AG04450 (cell line): ENCODE measurements at regions not wholly inside any gene's neighbourhood (a gene's known extent, or its start where the extent isn't known, plus 50 kb on each side); places are given as distances from the start of the nearest gene placed in this dataset.

Experiments
- CTCF ChIA-PET: fragments of 300-600, 350-600 bp; formaldehyde crosslinking; extraction: SDS; loops from one replicate; lab custom pipeline; 2022; ENCODE audit warnings: antibody characterized with exemption, inconsistent platforms; lab: Charles Lee
- POLR2A ChIA-PET: fragments of 350-600 bp; formaldehyde crosslinking; extraction: SDS; loops from one replicate; lab custom pipeline; 2021; ENCODE audit warnings: antibody characterized with exemption, inconsistent platforms; lab: Yijun Ruan, JAX
- DNase-seq: peaks from one replicate; pipeline ENCODE4 v3.0.0-alpha.2; 2011; ENCODE audit warnings: low read depth, low spot score
- H3K27ac ChIP-seq: one replicate; pipeline ENCODE4 v1.5.1; 2012; ENCODE audit warnings: low read depth, low read length, control low read depth
- H3K27me3 ChIP-seq: one replicate; pipeline ENCODE4 v1.6.0; 2012; ENCODE audit warnings: low read length; ENCODE audit not compliant: control insufficient read depth, insufficient read depth
- H3K4me3 ChIP-seq: 2 replicates; pipeline ENCODE4 v1.5.1; 2011; ENCODE audit warnings: mild to moderate bottlenecking, low read depth, low read length, control low read depth
- H3K9me3 ChIP-seq: 2 replicates; pipeline ENCODE4 v1.5.1; 2012; ENCODE audit warnings: low read length; ENCODE audit not compliant: control insufficient read depth, insufficient read depth
- TF ChIP-seq, protein P1 (sequence below): IDR thresholded peaks from 2 replicates; pipeline ENCODE4 v1.5.1; 2011; ENCODE audit warnings: low read depth, low read length, control low read depth, inconsistent platforms

DNA sequence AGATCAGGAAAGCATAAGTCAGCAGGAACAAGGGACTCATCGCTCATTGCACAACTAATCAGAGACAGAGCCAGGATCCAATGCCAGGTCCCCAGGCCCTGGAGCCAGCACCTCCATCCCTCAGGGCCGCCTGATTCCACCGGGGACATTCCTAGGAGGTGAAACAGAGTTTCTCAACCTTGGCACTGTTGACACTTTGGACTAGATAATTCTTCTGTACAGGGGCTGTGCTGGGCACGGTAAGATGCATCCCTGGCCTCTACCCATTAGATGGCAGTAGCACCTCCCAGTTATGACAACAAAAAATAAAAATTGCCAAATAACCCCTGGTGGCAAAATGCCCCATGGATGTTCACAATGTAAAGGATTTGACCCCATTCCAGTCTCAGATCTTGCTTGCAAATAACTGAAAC, 127.7 kb downstream of the MTHFS start:
- H3K27ac ChIP-seq: no peak overlapping the region
- DNase-seq: no peak
- ChIA-PET POLR2A (no interaction called here), CTCF (interaction anchor here (1.0 to 1.5 kb wide), 2 partner anchors 83 to 388 kb away, joined by 3 read pairs; no protein-coding TSS in a partner anchor)
- no peak overlapping the region for H3K4me3 ChIP-seq
- TF ChIP-seq, protein P1, sequence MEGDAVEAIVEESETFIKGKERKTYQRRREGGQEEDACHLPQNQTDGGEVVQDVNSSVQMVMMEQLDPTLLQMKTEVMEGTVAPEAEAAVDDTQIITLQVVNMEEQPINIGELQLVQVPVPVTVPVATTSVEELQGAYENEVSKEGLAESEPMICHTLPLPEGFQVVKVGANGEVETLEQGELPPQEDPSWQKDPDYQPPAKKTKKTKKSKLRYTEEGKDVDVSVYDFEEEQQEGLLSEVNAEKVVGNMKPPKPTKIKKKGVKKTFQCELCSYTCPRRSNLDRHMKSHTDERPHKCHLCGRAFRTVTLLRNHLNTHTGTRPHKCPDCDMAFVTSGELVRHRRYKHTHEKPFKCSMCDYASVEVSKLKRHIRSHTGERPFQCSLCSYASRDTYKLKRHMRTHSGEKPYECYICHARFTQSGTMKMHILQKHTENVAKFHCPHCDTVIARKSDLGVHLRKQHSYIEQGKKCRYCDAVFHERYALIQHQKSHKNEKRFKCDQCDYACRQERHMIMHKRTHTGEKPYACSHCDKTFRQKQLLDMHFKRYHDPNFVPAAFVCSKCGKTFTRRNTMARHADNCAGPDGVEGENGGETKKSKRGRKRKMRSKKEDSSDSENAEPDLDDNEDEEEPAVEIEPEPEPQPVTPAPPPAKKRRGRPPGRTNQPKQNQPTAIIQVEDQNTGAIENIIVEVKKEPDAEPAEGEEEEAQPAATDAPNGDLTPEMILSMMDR: peak; percentile 29
- H3K9me3 ChIP-seq: no peaks in the 10 kb centered on the region
- H3K27me3 ChIP-seq: peaks cover 7% of the 10 kb centered on the region

DNA sequence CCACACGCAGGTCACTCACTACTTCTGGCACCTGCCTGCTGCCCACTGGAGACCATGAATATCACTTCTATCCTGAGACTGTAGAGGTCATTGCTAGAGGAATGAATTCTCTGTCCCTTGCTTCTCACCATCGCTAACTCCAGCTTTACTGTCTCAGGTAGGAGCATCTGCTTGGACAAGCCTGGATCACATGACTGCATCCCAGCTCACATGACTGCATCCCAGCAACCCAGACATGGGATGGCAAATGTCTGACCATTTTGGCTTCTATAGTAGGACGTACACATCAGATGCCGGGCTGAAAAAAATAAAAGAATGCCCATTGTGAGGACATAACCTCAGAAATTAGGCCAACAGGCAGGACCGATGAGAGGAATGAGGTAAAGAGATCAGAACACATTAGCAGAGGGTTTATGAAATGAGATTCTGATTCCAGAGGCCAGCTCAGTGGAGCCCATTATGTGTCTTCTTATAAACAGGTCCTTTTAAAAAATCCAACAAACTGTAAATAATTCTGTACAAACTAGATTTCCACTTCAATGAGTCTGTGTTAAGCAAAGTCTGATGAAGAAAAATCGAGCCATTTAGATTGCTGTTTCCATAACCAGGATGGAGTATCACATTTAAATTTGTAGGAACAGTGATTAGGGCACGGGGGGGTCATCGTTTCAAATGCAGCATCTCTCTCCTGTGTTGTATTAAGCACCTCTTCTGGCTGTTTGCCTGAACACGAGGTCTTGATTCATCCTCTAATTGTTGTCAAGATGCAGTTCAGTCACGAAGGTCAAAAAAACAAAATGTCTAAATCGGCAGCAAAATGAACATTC, 126.7 kb downstream of the MTHFS start:
- H3K27ac ChIP-seq: no peak overlapping the region
- CTCF ChIA-PET: no interaction called here
- POLR2A ChIA-PET: no interaction called here
- TF ChIP-seq, protein P1: no peak
- H3K9me3 ChIP-seq: no peaks in the 10 kb centered on the region
- H3K4me3 ChIP-seq: no peak overlapping the region
- no peak for DNase-seq
- peaks cover 7% of the 10 kb centered on the region for H3K27me3 ChIP-seq

DNA sequence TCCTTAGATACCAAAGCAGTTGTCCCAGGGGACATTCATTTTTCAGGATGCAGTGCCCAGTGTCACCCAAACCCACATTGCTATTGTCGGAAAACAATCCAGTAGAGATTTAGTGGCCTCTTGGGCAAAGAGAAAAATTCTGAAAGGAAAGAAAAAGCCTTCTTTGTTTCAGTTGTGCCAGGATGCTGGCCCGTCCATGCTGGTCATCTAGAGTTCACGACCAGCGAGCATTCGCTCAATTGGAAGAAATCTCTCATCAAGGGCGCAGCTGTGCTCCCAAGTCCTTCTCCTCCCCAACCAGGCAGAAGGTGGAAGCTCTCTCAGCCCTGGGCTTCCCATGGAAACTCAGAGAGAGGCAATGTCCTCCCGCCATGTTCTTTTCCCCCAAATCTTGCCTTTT, 123.7 kb downstream of the MTHFS start:
- POLR2A ChIA-PET: no interaction called here

DNA sequence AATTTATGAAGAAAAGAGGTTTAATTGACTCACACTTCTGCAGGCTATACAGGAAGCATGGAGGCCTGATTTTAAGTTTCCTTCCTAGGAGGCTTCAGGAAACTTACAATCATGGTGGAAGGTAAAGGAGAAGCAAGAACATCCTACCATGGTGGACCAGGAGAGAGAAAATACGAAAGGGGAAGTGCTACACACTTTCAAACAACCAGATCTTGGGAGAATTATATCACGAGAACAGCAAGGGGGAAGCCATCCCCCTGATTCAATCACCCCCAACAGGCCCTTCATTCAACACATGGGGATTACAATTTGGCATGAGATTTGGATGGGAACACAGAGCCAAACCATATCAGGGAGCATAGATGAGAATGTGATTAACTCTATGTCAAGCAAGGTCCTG, 121.0 kb downstream of the MTHFS start:
- TF ChIP-seq, protein P1: no peak
- POLR2A ChIA-PET: no interaction called here

More for the DNA sequence above, 123.7 kb downstream of the MTHFS start:
- peaks cover 11% of the 10 kb centered on the region for H3K27me3 ChIP-seq
- CTCF ChIA-PET: no interaction called here
- no peaks in the 10 kb centered on the region for H3K9me3 ChIP-seq
- DNase-seq: no peak
- TF ChIP-seq, protein P1: no peak
- H3K4me3 ChIP-seq: no peak overlapping the region
- H3K27ac ChIP-seq: no peak overlapping the region

DNA sequence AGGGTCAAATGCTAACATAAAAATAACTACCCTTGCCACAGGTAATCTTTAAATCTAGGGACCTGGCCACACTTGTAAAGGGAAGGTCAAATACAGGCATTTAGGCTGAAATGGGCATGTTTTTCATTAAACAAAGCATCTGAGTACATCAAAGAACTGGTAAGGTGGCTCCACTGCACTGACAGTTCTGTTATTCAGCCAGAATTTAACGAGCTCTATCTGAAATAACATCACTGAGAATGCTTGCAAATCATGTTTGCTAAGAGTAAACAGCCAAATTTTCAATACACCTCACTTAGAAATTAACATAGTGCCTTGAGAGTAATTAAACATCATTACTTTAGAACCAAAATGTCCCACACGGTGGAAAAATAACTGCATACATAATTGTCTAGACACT, 118.9 kb downstream of the MTHFS start:
- Histone ChIP-seq H3K27me3 (peaks cover 10% of the 10 kb centered on the region), H3K4me3 (no peak overlapping the region), H3K9me3 (no peaks in the 10 kb centered on the region), H3K27ac (no peak overlapping the region)
- POLR2A ChIA-PET: no interaction called here
- CTCF ChIA-PET: no interaction called here
- TF ChIP-seq, protein P1: no peak
- no peak for DNase-seq

More for the DNA sequence above, 121.0 kb downstream of the MTHFS start:
- no peaks in the 10 kb centered on the region for H3K9me3 ChIP-seq
- DNase-seq: no peak
- H3K27ac ChIP-seq: no peak overlapping the region
- no peak overlapping the region for H3K4me3 ChIP-seq
- CTCF ChIA-PET: no interaction called here
- peaks cover 11% of the 10 kb centered on the region for H3K27me3 ChIP-seq
